ENCODE measurements at regions not wholly inside any gene's neighbourhood (a gene's known extent, or its start where the extent isn't known, plus 50 kb on each side); places are given as distances from the start of the nearest gene placed in this dataset.

- no peak for TF ChIP-seq TCF12 (IDR thresholded peaks at IDR 0.05; ENCODE audit: low read depth, low read length)
- TF ChIP-seq SP4 (IDR thresholded peaks at IDR 0.05; ENCODE audit: low read length): no peak
- TF ChIP-seq SRF (IDR thresholded peaks at IDR 0.05; ENCODE audit: low read depth, low read length): no peak
- no peak for TF ChIP-seq BRCA1 (IDR thresholded peaks at IDR 0.05; ENCODE audit: low read depth, low read length)
- no peak for TF ChIP-seq TAF1 (IDR thresholded peaks at IDR 0.05; ENCODE audit: low read depth, low read length)
- TF ChIP-seq EZH2 (IDR thresholded peaks at IDR 0.05; ENCODE audit: low read depth, low read length, severe bottlenecking): no peak
These were observed 709.4 kb downstream of the MRPL39 start (continued) for GRCh38 chr21:24897883-24898282.
